SK-N-SH treated with all-trans-retinoic acid at 6 μM for 48 hours (cell line): ENCODE measurements at regions not wholly inside any gene's neighbourhood (a gene's known extent, or its start where the extent isn't known, plus 50 kb on each side); places are given as distances from the start of the nearest gene placed in this dataset.

Experiments used
- ATAC-seq: fragments of 200-7000 bp; cut with Tn5 transposase; 3 replicates; pipeline ENCODE4 v1.9.1; 2020; ENCODE audit warnings: mild to moderate bottlenecking, moderate library complexity
- CREB5 ChIP-seq: fragments of 250-450 bp; sonication (Bioruptor Pico); IDR thresholded peaks from 2 replicates; pipeline ENCODE4 v1.5.1; 2020; ENCODE audit warnings: low read depth, mild to moderate bottlenecking, moderate library complexity
- CSDC2 ChIP-seq: fragments of 250-450 bp; sonication (Bioruptor Pico); IDR thresholded peaks from 2 replicates; pipeline ENCODE4 v1.5.0; 2020; ENCODE audit warnings: mild to moderate bottlenecking, moderate library complexity
- CSRNP3 ChIP-seq: fragments of 250-450 bp; sonication (Bioruptor Pico); IDR thresholded peaks from 2 replicates; pipeline ENCODE4 v1.5.1; 2021; ENCODE audit warnings: mild to moderate bottlenecking, moderate library complexity
- ESRRG ChIP-seq: fragments of 250-450 bp; sonication (Bioruptor Pico); IDR thresholded peaks from 2 replicates; pipeline ENCODE4 v1.6.1; 2021; ENCODE audit warnings: mild to moderate bottlenecking
- GLIS3 ChIP-seq: fragments of 250-450 bp; sonication (Bioruptor Pico); IDR thresholded peaks from 2 replicates; pipeline ENCODE4 v1.5.0; 2020; ENCODE audit warnings: mild to moderate bottlenecking, moderate library complexity
- ISL1 ChIP-seq: fragments of 250-450 bp; sonication (Bioruptor Pico); IDR thresholded peaks from 2 replicates; pipeline ENCODE4 v2.1.2; 2022; ENCODE audit warnings: mild to moderate bottlenecking, moderate library complexity
- OSR1 ChIP-seq: fragments of 250-450 bp; sonication (Bioruptor Pico); IDR thresholded peaks from 2 replicates; pipeline ENCODE4 v1.8.0; 2022; ENCODE audit warnings: moderate library complexity, mild to moderate bottlenecking, inconsistent platforms
- POU6F1 ChIP-seq: fragments of 250-450 bp; sonication (Bioruptor Pico); IDR thresholded peaks from 2 replicates; pipeline ENCODE4 v1.8.0; 2021; ENCODE audit warnings: low read depth, mild to moderate bottlenecking, moderate library complexity, borderline replicate concordance
- RARB ChIP-seq: fragments of 250-450 bp; sonication (Bioruptor Pico); IDR thresholded peaks from 2 replicates; pipeline ENCODE4 v1.8.0; 2021; ENCODE audit warnings: mild to moderate bottlenecking, moderate library complexity
- TCF4 ChIP-seq: fragments of 250-450 bp; sonication (Bioruptor Pico); IDR thresholded peaks from 2 replicates; pipeline ENCODE4 v1.8.0; 2021; ENCODE audit warnings: mild to moderate bottlenecking, moderate library complexity, borderline replicate concordance
- TOX ChIP-seq: fragments of 250-450 bp; sonication (Bioruptor Pico); IDR thresholded peaks from 2 replicates; pipeline ENCODE4 v1.8.0; 2021; ENCODE audit warnings: mild to moderate bottlenecking, moderate library complexity, borderline replicate concordance
- TSHZ2 ChIP-seq: fragments of 250-450 bp; sonication (Bioruptor Pico); IDR thresholded peaks from 2 replicates; pipeline ENCODE4 v1.5.0; 2020; ENCODE audit warnings: mild to moderate bottlenecking, moderate library complexity
- ZC3H10 ChIP-seq: fragments of 250-450 bp; sonication (Bioruptor Pico); IDR thresholded peaks from 2 replicates; pipeline ENCODE4 v1.5.1; 2021; ENCODE audit warnings: mild to moderate bottlenecking, moderate library complexity
- ZFP30 ChIP-seq: fragments of 450-650 bp; formaldehyde crosslinking; IDR thresholded peaks from 2 replicates; pipeline ENCODE4 v1.5.0; 2022; ENCODE audit warnings: mild to moderate bottlenecking, moderate library complexity
- ZNF565 ChIP-seq: fragments of 450-650 bp; formaldehyde crosslinking; conservative IDR thresholded peaks from 2 replicates; pipeline ENCODE4 v1.5.0; 2020; ENCODE audit warnings: low read depth, mild to moderate bottlenecking, moderate library complexity
- ZNF70 ChIP-seq: fragments of 450-650 bp; formaldehyde crosslinking; IDR thresholded peaks from 2 replicates; pipeline ENCODE4 v1.5.0; 2020; ENCODE audit warnings: mild to moderate bottlenecking, moderate library complexity
- ZNF8 ChIP-seq: fragments of 450-650 bp; formaldehyde crosslinking; IDR thresholded peaks from 2 replicates; pipeline ENCODE4 v1.5.0; 2020; ENCODE audit warnings: mild to moderate bottlenecking, moderate library complexity

GRCh38 chr10:121048749-121049148 lies 197.6 kb downstream of the WDR11 start:
- TF ChIP-seq OSR1, result no peak
- TF ChIP-seq CREB5 (CRISPR knock-in tag), result no peak
- no peak for TF ChIP-seq TOX (CRISPR knock-in tag)
- no peak for TF ChIP-seq ISL1 (CRISPR knock-in tag)
- TF ChIP-seq GLIS3 (CRISPR knock-in tag), result no peak
- TF ChIP-seq ZNF565 (CRISPR knock-in tag), result no peak
- no peak for TF ChIP-seq CSDC2 (CRISPR knock-in tag)
- no peak for TF ChIP-seq ZFP30 (CRISPR knock-in tag)
- TF ChIP-seq POU6F1 (CRISPR knock-in tag), result no peak
- TF ChIP-seq CSRNP3 (CRISPR knock-in tag), result no peak
- TF ChIP-seq TSHZ2 (CRISPR knock-in tag), result no peak
- TF ChIP-seq ZC3H10 (CRISPR knock-in tag), result no peak
- no peak for ATAC-seq

GRCh38 chr10:121049489-121049888 lies 198.3 kb downstream of the WDR11 start:
- TF ChIP-seq ZNF8 (CRISPR knock-in tag) (no peak), ESRRG (no peak), TSHZ2 (CRISPR knock-in tag) (no peak), ISL1 (CRISPR knock-in tag) (no peak), ZFP30 (CRISPR knock-in tag) (no peak), POU6F1 (CRISPR knock-in tag) (no peak), RARB (no peak), CSRNP3 (CRISPR knock-in tag) (no peak), TCF4 (CRISPR knock-in tag) (no peak), ZC3H10 (CRISPR knock-in tag) (no peak), ZNF70 (CRISPR knock-in tag) (no peak)
- no peak for ATAC-seq
